D721Med (cell line): ENCODE measurements at regions not wholly inside any gene's neighbourhood (a gene's known extent, or its start where the extent isn't known, plus 50 kb on each side); places are given as distances from the start of the nearest gene placed in this dataset.

Source experiments
- DNase-seq: peaks from one replicate; pipeline ENCODE4 v3.0.0; 2011; ENCODE audit warnings: low spot score; ENCODE audit not compliant: insufficient read length
- FAIRE-seq: peaks from 2 replicates; lab custom pipeline; 2011; peaks lifted over from hg19 to GRCh38; lab: Jason Lieb, UNC
- TF ChIP-seq, protein P1 (sequence below): IDR thresholded peaks from 2 replicates; pipeline ENCODE4 v1.5.1; 2012; ENCODE audit warnings: mild to moderate bottlenecking, control low read depth; ENCODE audit not compliant: insufficient read depth; ENCODE audit errors: missing control alignments

DNA sequence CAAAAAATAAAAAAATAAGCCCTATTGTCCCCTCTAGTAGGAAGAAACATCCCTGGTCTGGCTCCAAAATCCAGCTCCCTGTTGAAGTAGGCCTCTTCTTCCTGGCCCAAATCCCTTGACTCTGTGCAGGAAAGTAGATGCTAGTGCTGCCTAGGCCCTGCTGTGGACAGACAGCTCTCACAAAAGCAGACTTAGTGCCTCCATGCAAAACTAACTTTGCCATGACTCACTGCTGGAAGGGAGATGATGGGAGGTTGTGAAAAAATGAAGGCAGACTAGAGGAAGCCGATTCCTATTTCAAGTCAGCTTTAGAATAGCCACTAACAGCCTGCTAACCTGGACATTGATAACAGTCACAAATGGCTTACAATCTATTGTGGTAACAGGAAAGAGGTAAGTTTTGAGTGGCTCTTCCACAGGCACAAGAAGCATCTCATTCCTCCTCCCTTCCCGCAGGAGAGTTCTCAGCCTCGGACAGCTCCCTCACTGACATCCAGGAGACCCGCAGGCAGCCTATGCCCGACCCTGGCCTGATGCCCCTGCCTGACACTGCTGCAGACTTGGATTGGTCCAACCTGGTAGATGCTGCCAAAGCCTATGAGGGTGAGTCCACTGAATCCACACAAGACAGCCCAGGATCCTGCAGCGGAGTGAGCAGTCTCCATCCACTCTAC, 198.9 kb upstream of the RGS6 start:
- DNase-seq (no peak), FAIRE-seq (no peak)
- TF ChIP-seq, protein P1, sequence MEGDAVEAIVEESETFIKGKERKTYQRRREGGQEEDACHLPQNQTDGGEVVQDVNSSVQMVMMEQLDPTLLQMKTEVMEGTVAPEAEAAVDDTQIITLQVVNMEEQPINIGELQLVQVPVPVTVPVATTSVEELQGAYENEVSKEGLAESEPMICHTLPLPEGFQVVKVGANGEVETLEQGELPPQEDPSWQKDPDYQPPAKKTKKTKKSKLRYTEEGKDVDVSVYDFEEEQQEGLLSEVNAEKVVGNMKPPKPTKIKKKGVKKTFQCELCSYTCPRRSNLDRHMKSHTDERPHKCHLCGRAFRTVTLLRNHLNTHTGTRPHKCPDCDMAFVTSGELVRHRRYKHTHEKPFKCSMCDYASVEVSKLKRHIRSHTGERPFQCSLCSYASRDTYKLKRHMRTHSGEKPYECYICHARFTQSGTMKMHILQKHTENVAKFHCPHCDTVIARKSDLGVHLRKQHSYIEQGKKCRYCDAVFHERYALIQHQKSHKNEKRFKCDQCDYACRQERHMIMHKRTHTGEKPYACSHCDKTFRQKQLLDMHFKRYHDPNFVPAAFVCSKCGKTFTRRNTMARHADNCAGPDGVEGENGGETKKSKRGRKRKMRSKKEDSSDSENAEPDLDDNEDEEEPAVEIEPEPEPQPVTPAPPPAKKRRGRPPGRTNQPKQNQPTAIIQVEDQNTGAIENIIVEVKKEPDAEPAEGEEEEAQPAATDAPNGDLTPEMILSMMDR, result no peak

DNA sequence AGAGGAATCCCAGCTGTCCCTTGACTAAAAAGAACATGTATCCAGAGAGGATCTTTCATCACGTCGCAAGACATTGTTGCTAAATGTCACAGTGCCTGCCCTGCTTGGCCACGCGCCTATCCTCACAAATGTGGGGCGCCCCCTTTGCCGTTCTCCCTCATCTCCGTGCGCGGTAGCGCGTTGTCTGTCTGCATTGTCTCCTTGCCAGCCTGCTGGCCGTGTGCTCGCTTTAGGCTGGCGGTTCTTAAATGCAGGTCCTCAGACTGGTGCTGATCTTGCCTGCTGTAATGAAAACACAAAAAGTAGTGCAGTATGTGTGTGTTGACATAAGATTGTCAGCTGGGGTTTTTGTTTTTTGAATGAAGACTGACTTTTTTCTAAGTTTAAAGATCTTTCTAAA, 198.2 kb upstream of the RGS6 start:
- DNase-seq (no peak), FAIRE-seq (no peak)
- TF ChIP-seq, protein P1, result no peak

DNA sequence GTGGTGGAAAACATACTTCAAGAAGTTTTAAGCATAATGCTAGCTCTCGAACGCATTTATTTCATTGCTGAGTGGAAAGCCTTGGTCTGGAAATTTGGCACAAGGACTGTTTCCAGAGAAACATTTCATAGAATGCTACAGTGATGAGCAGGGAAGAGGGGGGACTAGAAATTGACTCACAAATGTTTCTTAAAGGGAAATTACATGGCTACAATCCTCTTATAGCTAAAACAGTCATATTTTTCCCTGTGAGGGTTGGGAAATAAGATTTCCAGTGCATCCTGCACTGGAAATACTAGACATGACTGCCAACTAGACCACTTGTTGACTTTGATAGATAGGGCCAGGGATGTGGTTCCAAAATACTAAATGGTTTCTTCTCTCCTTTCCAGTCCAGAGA, 197.3 kb upstream of the RGS6 start:
- no peak for DNase-seq
- FAIRE-seq, result no peak
- TF ChIP-seq, protein P1, result no peak

DNA sequence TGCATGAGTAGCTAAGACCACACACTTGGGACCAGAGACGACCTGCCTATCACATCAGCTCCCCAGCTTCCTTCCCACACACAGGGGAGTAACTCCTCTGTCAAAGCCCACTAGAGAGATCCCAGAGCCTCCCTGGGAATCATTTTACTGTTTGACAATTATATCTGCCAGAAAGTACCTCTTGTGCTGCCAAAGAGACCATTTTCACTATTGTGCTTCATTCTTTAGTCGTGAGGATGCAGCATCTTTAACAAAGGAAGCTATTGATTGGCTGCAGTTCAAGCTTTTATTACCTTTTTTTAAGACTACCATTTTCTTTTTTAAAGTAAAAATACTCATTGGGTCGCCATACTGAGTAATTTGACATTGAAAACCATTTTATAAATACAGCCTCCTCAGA, 194.5 kb upstream of the RGS6 start:
- FAIRE-seq (no peak), DNase-seq (no peak)
- TF ChIP-seq, protein P1, result no peak

DNA sequence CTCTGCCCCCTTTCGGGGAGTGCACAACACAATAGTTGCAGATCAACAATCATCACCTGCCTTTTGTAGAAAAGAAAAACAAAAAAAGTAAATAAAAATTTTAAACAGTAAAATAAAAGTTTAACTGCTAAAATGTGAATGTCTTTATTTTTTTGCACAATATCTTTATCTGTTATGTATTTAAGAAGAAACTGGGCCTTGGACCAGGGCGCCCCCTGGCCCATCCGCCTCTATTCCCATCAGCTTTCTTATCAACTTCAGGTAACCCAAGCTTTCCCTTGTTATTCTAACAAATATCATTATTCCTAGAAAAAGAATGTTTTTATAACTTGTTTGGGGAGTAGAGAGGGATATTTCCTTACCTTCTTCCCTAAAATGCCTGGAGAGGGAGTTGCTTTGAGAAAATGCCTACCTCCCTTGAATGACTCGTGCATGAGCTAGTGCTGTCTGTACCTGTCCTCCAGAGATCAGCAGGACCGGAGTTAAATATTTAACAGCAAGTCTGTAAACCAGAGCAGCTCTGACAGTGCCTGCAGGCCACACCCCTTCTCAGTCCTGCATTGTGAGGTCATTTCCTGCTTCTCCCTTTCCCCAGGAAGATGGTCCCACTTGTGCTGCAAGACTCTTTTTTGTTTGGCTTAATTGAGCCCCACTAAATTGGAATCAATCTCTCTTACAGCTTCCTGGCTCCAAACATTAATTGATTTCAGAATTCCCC, 192.8 kb upstream of the RGS6 start:
- FAIRE-seq, result no peak
- TF ChIP-seq, protein P1, result no peak
- no peak for DNase-seq

DNA sequence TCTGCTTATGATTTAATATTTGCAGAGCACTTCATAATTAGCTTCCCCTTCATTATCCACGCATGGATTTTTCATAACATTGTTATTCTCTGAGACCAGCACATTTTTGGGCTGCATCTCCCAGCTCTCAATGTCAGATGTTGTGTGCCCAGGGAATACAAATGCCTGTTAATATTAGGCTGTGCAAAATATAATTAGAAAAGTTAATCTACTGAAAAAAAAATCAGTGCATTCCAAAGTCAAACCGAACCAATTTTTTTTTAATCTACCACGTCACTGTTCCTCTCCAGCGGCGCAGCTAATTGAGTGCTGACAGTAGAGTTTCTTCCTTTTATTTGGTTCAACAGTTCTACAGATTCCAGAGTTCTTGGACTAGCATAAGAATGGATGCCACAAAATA, 191.0 kb upstream of the RGS6 start:
- FAIRE-seq, result no peak
- TF ChIP-seq, protein P1, result no peak

DNA sequence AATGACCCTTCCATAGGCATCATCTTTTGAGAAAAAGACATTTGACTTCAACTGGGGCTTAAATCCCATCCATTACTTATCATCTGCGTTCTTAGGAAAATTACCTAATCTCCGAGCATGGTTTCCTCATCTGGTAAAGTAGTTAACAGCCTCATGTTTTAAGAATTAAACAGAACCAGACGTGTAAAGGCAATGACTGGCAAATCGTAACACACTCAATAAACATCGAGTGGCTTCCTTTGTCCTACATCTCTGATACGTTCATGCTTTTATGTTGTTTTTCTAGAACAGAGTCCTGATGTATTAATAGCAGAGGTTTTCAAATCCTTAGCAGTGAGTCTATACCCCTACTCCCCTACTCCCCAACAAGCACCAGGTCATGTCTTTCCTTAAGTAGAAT, 189.7 kb upstream of the RGS6 start:
- TF ChIP-seq, protein P1, result no peak
- FAIRE-seq, result no peak
- DNase-seq, result no peak

More for the DNA sequence above, 191.0 kb upstream of the RGS6 start:
- DNase-seq, result no peak
